ENCODE measurements at regions not wholly inside any gene's neighbourhood (a gene's known extent, or its start where the extent isn't known, plus 50 kb on each side); places are given as distances from the start of the nearest gene placed in this dataset.

DNA sequence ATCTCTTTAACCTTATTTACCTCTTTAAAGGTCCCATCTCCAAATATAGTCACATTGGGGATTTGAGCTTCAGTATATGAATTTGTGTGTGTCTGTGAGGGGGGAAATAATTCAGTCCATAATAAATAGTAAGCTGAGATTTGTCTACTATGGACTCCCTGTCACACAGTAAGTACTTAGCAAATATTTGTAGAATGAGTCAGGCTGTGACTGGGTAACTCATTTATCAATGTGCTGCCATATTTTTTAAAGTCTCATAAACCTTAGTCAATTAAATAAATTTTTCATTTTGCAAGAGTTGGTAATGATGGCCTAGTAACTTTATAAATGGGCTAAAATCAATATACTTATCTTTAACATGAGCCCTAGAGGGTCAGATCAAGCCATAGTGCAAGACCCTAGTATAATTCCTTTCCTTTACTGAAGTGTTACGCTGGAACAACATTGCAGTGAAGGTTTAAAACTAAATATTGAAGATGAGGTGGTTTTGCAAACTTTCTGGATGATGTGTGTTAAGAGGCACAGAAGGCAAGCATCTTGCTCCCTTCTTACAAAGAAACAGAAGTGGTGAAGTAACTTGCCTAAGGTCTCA, 305.1 kb downstream of the KCNRG start:
- Histone ChIP-seq H3K27ac (no peak overlapping the region), H3K4me3 (no peak overlapping the region), H3K27me3 (no peaks in the 10 kb centered on the region), H3K36me3 (no peaks in the 10 kb centered on the region), H3K4me1 (peaks cover 0 to 20% (median 0%) of the 10 kb centered on the region in 9 donors), H3K9me3 (peaks cover 0 to 6% (median 0%) of the 10 kb centered on the region in 11 donors)
- intact Hi-C loops (cut with DNase I) = no loop called here
- no peak for TF ChIP-seq CTCF (IDR thresholded peaks at IDR 0.05)
- ATAC-seq (no peak), DNase-seq (no peak)
- 0% methylated on average over 1 of the region's 1 CpG for WGBS, 2 donors

GRCh38 chr13:50322006-50322405, 306.8 kb downstream of the KCNRG start:
- DNase-seq (no peak), ATAC-seq (no peak)
- Histone ChIP-seq H3K4me1 (peaks cover 0 to 20% (median 0%) of the 10 kb centered on the region in 9 donors), H3K4me3 (no peak overlapping the region), H3K9me3 (peaks cover 0 to 6% (median 0%) of the 10 kb centered on the region in 11 donors), H3K27me3 (no peaks in the 10 kb centered on the region), H3K36me3 (no peaks in the 10 kb centered on the region), H3K27ac (no peak overlapping the region)
- TF ChIP-seq CTCF (IDR thresholded peaks at IDR 0.05) = no peak
- WGBS, 2 donors = 72 to 91% methylated on average over 3 of the region's 3 CpGs
- intact Hi-C loops (cut with DNase I) = no loop called here

DNA sequence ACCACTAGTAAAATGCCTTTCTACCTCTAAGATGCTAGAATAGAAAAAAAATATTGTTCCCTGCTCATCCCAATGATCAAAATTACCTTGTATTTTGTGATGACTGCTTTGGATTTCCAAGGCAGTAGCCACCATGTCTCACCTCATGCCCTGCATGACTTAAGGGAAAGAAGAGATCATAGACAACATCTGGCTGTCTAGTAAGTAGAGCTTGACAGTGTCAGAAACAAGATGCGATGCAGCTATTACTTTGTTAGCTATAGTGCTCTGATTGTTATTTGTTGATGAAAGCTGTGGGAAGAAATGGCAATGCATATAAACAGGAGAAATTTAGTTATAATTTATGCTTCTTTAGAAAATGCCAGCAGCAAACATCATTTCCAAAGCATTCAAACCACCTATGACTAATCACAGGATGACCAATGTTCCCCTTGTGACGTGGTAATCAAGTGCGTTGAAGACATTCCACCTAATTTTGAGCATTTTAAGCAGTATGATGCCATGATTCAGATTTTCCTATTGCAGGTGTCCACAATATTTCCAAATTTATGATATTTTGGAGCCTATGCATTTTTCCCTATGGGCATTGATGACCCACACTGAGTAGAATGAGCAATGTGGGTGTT, 308.3 kb downstream of the KCNRG start:
- no peaks in the 10 kb centered on the region for H3K27me3 ChIP-seq
- H3K27ac ChIP-seq = no peak overlapping the region
- H3K36me3 ChIP-seq = no peaks in the 10 kb centered on the region
- peaks cover 0 to 20% (median 0%) of the 10 kb centered on the region in 9 donors for H3K4me1 ChIP-seq
- no peak overlapping the region for H3K4me3 ChIP-seq
- 91 to 96% methylated on average over 3 of the region's 3 CpGs for WGBS, 2 donors
- DNase-seq = no peak
- intact Hi-C loops (cut with DNase I) = no loop called here
- ATAC-seq = no peak
- H3K9me3 ChIP-seq = peaks cover 0 to 6% (median 0%) of the 10 kb centered on the region in 11 donors
- TF ChIP-seq CTCF (IDR thresholded peaks at IDR 0.05) = no peak

- DNase-seq = no peak
- Histone ChIP-seq H3K4me3 (no peak overlapping the region), H3K27ac (no peak overlapping the region), H3K36me3 (no peaks in the 10 kb centered on the region), H3K4me1 (peaks cover 0 to 3% (median 0%) of the 10 kb centered on the region in 9 donors), H3K9me3 (peaks cover 0 to 6% (median 0%) of the 10 kb centered on the region in 11 donors), H3K27me3 (no peaks in the 10 kb centered on the region)
- intact Hi-C loops (cut with DNase I) = no loop called here
- no peak for TF ChIP-seq CTCF (IDR thresholded peaks at IDR 0.05)
- 91 to 94% methylated on average over 3 of the region's 3 CpGs for WGBS, 2 donors
- ATAC-seq = no peak
Measured at GRCh38 chr13:50326271-50326670, 311.0 kb downstream of the KCNRG start.
